Loucy (cell line): ENCODE measurements at regions not wholly inside any gene's neighbourhood (a gene's known extent, or its start where the extent isn't known, plus 50 kb on each side); places are given as distances from the start of the nearest gene placed in this dataset.

Source experiments
- EZH2phosphoT487 ChIP-seq: fragments of 200-600 bp; IDR thresholded peaks from 2 replicates; pipeline ENCODE4 v1.6.1; 2018; ENCODE audit warnings: antibody characterized with exemption, mild to moderate bottlenecking, moderate library complexity, borderline replicate concordance
- TF ChIP-seq, protein P1 (sequence below): fragments of 200-600 bp; sonication (generic); conservative IDR thresholded peaks from 2 replicates; pipeline ENCODE4 v1.5.1; 2014; ENCODE audit warnings: mild to moderate bottlenecking, antibody characterized with exemption, low read length

DNA sequence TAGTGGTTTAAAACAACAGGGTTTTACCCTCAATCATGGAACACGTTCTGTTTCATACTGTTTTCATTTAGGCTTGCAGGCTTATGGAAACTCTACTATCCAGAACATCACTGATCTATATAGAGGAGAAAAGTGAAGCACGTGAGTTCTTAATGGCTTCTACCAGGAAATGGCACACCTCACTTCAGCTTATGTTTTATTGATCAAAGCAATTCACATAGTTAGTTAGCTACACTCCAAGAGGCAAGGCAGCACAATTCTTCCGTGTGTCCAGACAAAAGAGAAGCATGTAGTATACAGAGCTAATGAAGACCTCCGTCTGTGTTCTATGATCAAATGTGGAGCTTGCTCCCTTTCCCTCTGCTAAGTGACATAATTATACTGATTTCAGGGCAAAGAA lies 353.3 kb upstream of the CD180 start:
- TF ChIP-seq, protein P1, sequence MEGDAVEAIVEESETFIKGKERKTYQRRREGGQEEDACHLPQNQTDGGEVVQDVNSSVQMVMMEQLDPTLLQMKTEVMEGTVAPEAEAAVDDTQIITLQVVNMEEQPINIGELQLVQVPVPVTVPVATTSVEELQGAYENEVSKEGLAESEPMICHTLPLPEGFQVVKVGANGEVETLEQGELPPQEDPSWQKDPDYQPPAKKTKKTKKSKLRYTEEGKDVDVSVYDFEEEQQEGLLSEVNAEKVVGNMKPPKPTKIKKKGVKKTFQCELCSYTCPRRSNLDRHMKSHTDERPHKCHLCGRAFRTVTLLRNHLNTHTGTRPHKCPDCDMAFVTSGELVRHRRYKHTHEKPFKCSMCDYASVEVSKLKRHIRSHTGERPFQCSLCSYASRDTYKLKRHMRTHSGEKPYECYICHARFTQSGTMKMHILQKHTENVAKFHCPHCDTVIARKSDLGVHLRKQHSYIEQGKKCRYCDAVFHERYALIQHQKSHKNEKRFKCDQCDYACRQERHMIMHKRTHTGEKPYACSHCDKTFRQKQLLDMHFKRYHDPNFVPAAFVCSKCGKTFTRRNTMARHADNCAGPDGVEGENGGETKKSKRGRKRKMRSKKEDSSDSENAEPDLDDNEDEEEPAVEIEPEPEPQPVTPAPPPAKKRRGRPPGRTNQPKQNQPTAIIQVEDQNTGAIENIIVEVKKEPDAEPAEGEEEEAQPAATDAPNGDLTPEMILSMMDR = no peak
- TF ChIP-seq EZH2phosphoT487 = no peak
